ENCODE measurements at regions not wholly inside any gene's neighbourhood (a gene's known extent, or its start where the extent isn't known, plus 50 kb on each side); places are given as distances from the start of the nearest gene placed in this dataset.
"Not testable (repeated sequence)": the region's sequence is repeated elsewhere in the genome, so short reads cannot be mapped to it uniquely, and the experiment has no call there.

DNA sequence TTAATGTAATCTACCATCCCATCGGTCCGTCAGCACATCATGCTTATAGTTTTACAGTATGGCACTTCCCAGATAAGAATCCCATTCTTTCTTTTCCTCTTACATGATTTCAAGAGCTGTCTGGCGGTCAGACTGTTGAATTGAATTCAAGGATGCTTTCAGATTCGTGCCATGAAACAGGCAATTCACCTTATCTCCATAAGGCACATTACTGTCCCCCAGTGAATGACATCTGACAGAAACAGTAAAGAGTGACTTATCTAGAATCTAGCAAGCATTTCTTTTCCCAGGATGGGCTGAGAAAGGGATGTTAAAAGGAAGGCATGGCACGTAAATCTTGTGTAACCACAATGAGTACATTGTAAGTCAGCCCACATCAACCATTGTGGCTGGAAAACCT, 61.1 kb upstream of the SEM1 start:
- no peak for DNase-seq (ENCODE audit: low read depth)
- H3K4me3 ChIP-seq (ENCODE audit: low read depth, low read length) = no peak overlapping the region
- TF ChIP-seq, protein P1, sequence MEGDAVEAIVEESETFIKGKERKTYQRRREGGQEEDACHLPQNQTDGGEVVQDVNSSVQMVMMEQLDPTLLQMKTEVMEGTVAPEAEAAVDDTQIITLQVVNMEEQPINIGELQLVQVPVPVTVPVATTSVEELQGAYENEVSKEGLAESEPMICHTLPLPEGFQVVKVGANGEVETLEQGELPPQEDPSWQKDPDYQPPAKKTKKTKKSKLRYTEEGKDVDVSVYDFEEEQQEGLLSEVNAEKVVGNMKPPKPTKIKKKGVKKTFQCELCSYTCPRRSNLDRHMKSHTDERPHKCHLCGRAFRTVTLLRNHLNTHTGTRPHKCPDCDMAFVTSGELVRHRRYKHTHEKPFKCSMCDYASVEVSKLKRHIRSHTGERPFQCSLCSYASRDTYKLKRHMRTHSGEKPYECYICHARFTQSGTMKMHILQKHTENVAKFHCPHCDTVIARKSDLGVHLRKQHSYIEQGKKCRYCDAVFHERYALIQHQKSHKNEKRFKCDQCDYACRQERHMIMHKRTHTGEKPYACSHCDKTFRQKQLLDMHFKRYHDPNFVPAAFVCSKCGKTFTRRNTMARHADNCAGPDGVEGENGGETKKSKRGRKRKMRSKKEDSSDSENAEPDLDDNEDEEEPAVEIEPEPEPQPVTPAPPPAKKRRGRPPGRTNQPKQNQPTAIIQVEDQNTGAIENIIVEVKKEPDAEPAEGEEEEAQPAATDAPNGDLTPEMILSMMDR (IDR thresholded peaks at IDR 0.05; ENCODE audit: insufficient read depth, low read depth, low read length, missing control alignments) = no peak

- TF ChIP-seq, protein P1 (IDR thresholded peaks at IDR 0.05; ENCODE audit: insufficient read depth, low read depth, low read length, missing control alignments) = no peak
- DNase-seq (ENCODE audit: low read depth) = no peak
- no peak overlapping the region for H3K4me3 ChIP-seq (ENCODE audit: low read depth, low read length)
These were observed 62.6 kb upstream of the SEM1 start for GRCh38 chr7:96772139-96772694.

DNA sequence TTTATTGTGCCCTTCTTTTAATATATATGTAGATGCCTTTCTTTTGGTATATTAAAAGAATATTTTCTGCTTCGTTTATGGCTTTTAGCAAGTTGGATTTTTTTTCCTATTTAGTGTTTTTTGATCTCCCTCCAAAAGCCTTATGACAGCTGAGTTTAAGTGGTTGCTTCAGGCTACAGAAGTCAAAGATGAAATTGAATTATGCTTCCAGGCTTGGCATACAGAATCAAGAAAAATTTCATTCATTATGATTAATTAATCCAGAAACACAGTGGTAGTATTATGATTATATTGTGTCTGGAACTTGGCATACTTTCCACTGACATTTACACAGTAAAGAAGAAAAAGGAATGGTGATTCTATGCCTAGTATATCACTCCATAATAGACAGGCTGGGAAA, 63.8 kb upstream of the SEM1 start:
- TF ChIP-seq, protein P1 (IDR thresholded peaks at IDR 0.05; ENCODE audit: insufficient read depth, low read depth, low read length, missing control alignments) = no peak
- no peak for DNase-seq (ENCODE audit: low read depth)
- H3K4me3 ChIP-seq (ENCODE audit: low read depth, low read length) = no peak overlapping the region

DNA sequence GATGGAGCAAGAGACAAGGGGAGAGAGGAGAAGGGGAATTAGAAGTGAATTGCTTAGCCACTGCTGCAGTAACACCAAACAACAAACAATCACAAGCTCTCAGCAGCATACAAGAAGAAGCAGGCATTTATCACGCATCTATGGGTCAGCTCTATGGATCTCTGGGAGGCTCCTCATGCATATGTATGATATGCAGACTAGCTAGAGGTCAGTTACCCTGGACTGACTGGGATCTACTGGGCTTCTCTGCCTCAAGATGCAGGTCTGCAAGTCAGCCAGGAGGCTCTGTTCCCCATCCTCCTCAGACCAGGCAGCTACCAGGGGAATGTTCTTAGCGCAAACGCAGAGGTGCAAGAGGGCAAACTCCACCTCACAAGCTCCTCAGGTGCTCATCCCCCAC, 64.7 kb upstream of the SEM1 start:
- no peak for DNase-seq (ENCODE audit: low read depth)
- TF ChIP-seq, protein P1 (IDR thresholded peaks at IDR 0.05; ENCODE audit: insufficient read depth, low read depth, low read length, missing control alignments) = no peak
- no peak overlapping the region for H3K4me3 ChIP-seq (ENCODE audit: low read depth, low read length)

DNA sequence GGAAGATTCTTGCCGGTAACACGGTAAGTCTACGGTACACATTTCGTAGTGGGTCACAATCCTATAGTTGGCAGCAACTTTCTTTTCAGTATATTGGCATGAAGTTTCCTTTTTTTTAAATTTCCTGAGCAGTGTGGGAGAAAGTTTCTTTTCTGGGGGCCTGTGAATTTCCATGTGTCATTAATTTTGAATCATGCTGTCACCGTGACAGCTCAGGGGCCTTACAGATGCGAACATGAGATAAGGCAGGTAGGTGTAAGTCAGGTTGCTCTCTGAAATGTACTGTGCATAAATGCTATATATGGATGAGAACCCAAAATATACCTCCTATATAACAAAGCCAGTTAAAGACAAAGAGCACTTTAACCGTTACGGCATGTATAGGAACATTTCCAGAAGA, 65.4 kb upstream of the SEM1 start:
- H3K4me3 ChIP-seq (ENCODE audit: low read depth, low read length) = no peak overlapping the region
- DNase-seq (ENCODE audit: low read depth) = no peak
- TF ChIP-seq, protein P1 (IDR thresholded peaks at IDR 0.05; ENCODE audit: insufficient read depth, low read depth, low read length, missing control alignments) = no peak

- DNase-seq (ENCODE audit: low read depth) = no peak
- TF ChIP-seq, protein P1 (IDR thresholded peaks at IDR 0.05; ENCODE audit: insufficient read depth, low read depth, low read length, missing control alignments) = peak; percentile 11
- H3K4me3 ChIP-seq (ENCODE audit: low read depth, low read length) = no peak overlapping the region
These were observed 68.6 kb upstream of the SEM1 start for GRCh38 chr7:96778263-96778662.

DNA sequence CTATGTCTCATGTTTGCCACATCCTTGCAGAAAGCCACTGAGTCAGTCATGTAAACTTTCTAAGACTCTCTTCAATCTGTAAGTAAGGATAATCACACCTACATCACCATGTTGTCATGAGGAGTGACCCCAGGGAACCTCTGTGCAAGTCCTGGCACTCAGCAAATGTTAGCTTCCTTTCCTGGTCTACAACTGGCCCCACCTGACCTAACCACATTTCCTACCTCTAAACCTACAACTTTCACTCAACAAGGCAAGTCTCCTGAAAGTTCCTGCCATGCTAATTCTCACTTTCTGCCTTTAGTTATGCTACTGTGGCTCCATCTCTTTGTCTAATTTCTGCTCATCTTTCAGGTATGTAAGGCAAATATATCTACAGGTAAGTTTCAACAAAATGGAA, 72.3 kb upstream of the SEM1 start:
- TF ChIP-seq, protein P1 (IDR thresholded peaks at IDR 0.05; ENCODE audit: insufficient read depth, low read depth, low read length, missing control alignments) = no peak
- no peak for DNase-seq (ENCODE audit: low read depth)
- H3K4me3 ChIP-seq (ENCODE audit: low read depth, low read length) = no peak overlapping the region

DNA sequence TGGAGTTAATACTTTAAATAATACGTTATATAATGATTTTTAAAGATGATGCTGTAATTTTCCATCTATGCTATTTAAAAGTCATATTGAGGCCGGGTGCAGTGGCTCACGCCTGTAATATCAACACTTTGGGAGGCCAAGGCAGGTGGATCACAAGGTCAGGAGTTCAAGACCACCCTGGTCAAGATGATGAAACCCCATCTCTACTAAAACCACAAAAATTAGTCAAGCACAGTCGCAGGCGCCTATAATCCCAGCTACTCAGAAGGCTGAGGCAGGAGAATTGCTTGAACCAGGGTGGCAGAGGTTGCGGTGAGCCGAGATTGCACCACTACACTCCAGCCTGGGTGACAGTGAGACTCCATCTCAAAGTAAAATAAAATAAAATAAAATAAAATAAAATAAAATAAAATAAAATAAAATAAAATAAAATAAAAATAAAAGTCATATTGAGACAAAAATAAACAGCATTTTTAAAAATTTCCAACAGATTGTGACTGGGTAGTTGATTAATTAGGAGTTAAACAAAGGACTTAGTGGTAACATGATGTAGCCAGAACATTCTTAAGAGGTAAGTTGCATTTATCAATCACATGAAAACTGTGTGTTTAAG, 73.1 kb upstream of the SEM1 start:
- not testable (repeated sequence) for DNase-seq (ENCODE audit: low read depth); H3K4me3 ChIP-seq (ENCODE audit: low read depth, low read length)
